ENCODE measurements at regions not wholly inside any gene's neighbourhood (a gene's known extent, or its start where the extent isn't known, plus 50 kb on each side); places are given as distances from the start of the nearest gene placed in this dataset.

GRCh38 chr6:14828201-14828611 lies 417.7 kb upstream of the JARID2 start:
- in situ Hi-C loops (cut with MboI; ENCODE audit: low pct_unique_long_range_greater_than_20kb, low sequenced_read_pairs, unreplicated experiment), result no loop called here
- TF ChIP-seq, protein P1, sequence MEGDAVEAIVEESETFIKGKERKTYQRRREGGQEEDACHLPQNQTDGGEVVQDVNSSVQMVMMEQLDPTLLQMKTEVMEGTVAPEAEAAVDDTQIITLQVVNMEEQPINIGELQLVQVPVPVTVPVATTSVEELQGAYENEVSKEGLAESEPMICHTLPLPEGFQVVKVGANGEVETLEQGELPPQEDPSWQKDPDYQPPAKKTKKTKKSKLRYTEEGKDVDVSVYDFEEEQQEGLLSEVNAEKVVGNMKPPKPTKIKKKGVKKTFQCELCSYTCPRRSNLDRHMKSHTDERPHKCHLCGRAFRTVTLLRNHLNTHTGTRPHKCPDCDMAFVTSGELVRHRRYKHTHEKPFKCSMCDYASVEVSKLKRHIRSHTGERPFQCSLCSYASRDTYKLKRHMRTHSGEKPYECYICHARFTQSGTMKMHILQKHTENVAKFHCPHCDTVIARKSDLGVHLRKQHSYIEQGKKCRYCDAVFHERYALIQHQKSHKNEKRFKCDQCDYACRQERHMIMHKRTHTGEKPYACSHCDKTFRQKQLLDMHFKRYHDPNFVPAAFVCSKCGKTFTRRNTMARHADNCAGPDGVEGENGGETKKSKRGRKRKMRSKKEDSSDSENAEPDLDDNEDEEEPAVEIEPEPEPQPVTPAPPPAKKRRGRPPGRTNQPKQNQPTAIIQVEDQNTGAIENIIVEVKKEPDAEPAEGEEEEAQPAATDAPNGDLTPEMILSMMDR (IDR thresholded peaks at IDR 0.05; ENCODE audit: extremely low read depth, insufficient read depth, missing control alignments), result no peak
- DNase-seq (ENCODE audit: low spot score), result no peak

DNA sequence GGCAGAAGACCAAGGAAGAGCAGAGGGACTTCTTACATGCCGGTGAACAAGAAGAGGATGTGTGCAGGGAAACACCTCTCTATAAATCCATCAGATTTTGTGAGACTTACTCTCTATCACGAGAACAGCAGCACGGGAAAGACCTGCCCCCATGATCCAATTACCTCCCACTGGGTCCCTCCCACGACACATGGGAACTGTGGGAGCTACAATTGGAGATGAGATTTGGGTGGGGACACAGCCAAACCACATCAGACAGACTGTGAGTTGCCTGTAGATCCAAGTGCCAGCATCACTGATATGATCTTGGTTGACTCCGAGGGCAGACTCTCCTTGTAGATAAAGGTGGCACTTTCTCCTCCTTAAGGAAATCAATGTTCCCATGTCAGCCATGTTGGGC lies 414.8 kb upstream of the JARID2 start:
- TF ChIP-seq, protein P1 (IDR thresholded peaks at IDR 0.05; ENCODE audit: extremely low read depth, insufficient read depth, missing control alignments), result no peak
- no peak for DNase-seq (ENCODE audit: low spot score)
- in situ Hi-C loops (cut with MboI; ENCODE audit: low pct_unique_long_range_greater_than_20kb, low sequenced_read_pairs, unreplicated experiment), result no loop called here

- in situ Hi-C loops (cut with MboI; ENCODE audit: low pct_unique_long_range_greater_than_20kb, low sequenced_read_pairs, unreplicated experiment), result no loop called here
- DNase-seq (ENCODE audit: low spot score), result no peak
Observed at GRCh38 chr6:14831937-14832336, 413.9 kb upstream of the JARID2 start.

DNA sequence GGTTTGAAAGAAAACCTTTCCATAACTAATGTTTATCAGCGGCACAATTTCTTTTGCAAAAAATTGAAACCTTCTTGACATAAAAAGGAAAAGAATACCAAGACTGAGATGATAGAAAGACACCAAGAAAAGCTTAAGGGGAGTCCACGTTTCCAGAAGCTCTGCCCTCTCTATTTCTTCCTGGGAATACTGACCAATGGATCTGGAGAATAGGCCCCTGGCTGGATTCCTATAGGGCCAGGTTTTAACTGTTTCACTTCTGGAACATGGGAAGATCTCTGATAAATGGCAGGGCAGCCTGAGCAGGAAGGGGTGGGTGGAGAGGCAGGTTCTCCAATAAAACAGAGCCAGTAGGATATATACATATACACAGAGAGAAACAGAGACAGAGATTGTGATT lies 413.4 kb upstream of the JARID2 start:
- in situ Hi-C loops (cut with MboI; ENCODE audit: low pct_unique_long_range_greater_than_20kb, low sequenced_read_pairs, unreplicated experiment), result no loop called here
- DNase-seq (ENCODE audit: low spot score), result no peak
- TF ChIP-seq, protein P1 (IDR thresholded peaks at IDR 0.05; ENCODE audit: extremely low read depth, insufficient read depth, missing control alignments), result no peak

More at GRCh38 chr6:14831937-14832336, 413.9 kb upstream of the JARID2 start:
- TF ChIP-seq, protein P1 (IDR thresholded peaks at IDR 0.05; ENCODE audit: extremely low read depth, insufficient read depth, missing control alignments), result no peak

DNA sequence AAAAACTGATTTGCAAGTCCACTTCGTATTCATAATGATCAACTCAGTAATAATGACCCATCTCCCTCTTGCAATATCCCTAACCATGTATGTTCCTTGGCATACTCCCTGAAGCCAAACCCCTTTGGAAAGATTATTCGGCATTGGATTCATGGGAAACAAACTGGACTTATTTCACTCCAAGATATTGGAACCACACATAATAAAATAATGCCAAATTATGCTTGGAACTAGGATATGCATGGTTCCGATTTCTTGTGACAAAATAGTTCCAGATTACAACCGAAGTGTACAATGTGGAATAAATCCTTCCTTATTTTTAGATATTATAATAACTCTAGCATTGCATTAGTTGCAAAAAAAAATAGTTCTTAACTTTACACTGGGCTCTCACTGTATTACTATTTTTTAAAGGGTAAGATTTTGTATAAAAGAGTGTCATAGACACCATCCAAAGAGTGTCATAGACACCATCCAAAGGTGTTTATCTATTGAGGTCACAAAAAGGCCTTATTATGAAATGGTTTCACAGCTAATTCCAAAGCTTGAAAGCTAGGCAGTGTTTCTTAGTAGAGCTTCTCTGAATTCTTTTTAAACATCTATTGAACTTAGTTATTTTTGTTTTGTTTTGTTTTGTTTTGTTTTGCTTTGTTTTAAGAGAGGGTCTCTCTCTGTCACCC lies 410.9 kb upstream of the JARID2 start:
- TF ChIP-seq, protein P1 (IDR thresholded peaks at IDR 0.05; ENCODE audit: extremely low read depth, insufficient read depth, missing control alignments), result no peak
- in situ Hi-C loops (cut with MboI; ENCODE audit: low pct_unique_long_range_greater_than_20kb, low sequenced_read_pairs, unreplicated experiment), result no loop called here
- no peak for DNase-seq (ENCODE audit: low spot score)

GRCh38 chr6:14837435-14837834 lies 408.4 kb upstream of the JARID2 start:
- TF ChIP-seq, protein P1 (IDR thresholded peaks at IDR 0.05; ENCODE audit: extremely low read depth, insufficient read depth, missing control alignments), result no peak
- in situ Hi-C loops (cut with MboI; ENCODE audit: low pct_unique_long_range_greater_than_20kb, low sequenced_read_pairs, unreplicated experiment), result no loop called here
- no peak for DNase-seq (ENCODE audit: low spot score)

Data from GM13977 (cell line).